GM23338 (cell line): ENCODE measurements at regions not wholly inside any gene's neighbourhood (a gene's known extent, or its start where the extent isn't known, plus 50 kb on each side); places are given as distances from the start of the nearest gene placed in this dataset.

Experiments used
- ATAC-seq: fragments of 200-7000 bp; cut with Tn5 transposase; 3 replicates; pipeline ENCODE4 v1.9.1; 2020
- DNase-seq: peaks from one replicate; pipeline ENCODE4 v3.0.0-alpha.2; 2015; ENCODE audit warnings: low spot score
- H2AFZ ChIP-seq: fragments of 200-600 bp; sonication (generic); 2 replicates; pipeline ENCODE4 v1.8.0; 2016; ENCODE audit warnings: antibody characterized with exemption, mild to moderate bottlenecking, moderate library complexity
- H3F3A ChIP-seq: fragments of 200-600 bp; sonication (generic); replicated peaks from 2 replicates; pipeline ENCODE4 v1.8.0; 2017; ENCODE audit warnings: antibody characterized with exemption, mixed run types, low read depth
- H3K27ac ChIP-seq: fragments of 200-600 bp; sonication (generic); 2 replicates; pipeline ENCODE4 v1.6.1; 2016; ENCODE audit warnings: low read depth
- H3K27me3 ChIP-seq: fragments of 200-600 bp; sonication (generic); 2 replicates; pipeline ENCODE4 v1.8.0; 2016; ENCODE audit warnings: mild to moderate bottlenecking, mixed run types, moderate library complexity; ENCODE audit not compliant: insufficient read depth
- H3K36me3 ChIP-seq: fragments of 200-600 bp; sonication (generic); 2 replicates; pipeline ENCODE4 v1.8.0; 2016; ENCODE audit warnings: mild to moderate bottlenecking; ENCODE audit not compliant: insufficient read depth
- H3K4me1 ChIP-seq: fragments of 200-600 bp; sonication (generic); 2 replicates; pipeline ENCODE4 v1.8.0; 2016; ENCODE audit warnings: mild to moderate bottlenecking, moderate library complexity; ENCODE audit not compliant: insufficient read depth
- H3K4me2 ChIP-seq: fragments of 200-600 bp; sonication (generic); 2 replicates; pipeline ENCODE4 v1.7.1; 2017; ENCODE audit warnings: mixed run types
- H3K4me3 ChIP-seq: fragments of 200-600 bp; sonication (generic); 2 replicates; pipeline ENCODE4 v1.6.1; 2016; ENCODE audit warnings: mixed run types
- H3K79me2 ChIP-seq: fragments of 200-600 bp; sonication (generic); replicated peaks from 2 replicates; pipeline ENCODE4 v1.8.0; 2017; ENCODE audit warnings: mild to moderate bottlenecking; ENCODE audit not compliant: insufficient read depth
- H3K9me2 ChIP-seq: fragments of 200-600 bp; sonication (generic); 2 replicates; pipeline ENCODE4 v1.8.0; 2017; ENCODE audit not compliant: insufficient read depth
- H4K20me1 ChIP-seq: fragments of 200-600 bp; sonication (generic); replicated peaks from 2 replicates; pipeline ENCODE4 v1.8.0; 2017; ENCODE audit warnings: mild to moderate bottlenecking; ENCODE audit not compliant: insufficient read depth
- H3K27ac Mint-ChIP-seq: 2 replicates; pipeline ENCODE4 v1.8.0; 2020; ENCODE audit warnings: inconsistent platforms, mild to moderate bottlenecking, moderate library complexity, mixed read lengths
- H3K27me3 Mint-ChIP-seq: 3 replicates; pipeline ENCODE4 v1.8.0; 2022; ENCODE audit warnings: low read depth, mild to moderate bottlenecking, moderate library complexity, mixed read lengths, inconsistent platforms; ENCODE audit not compliant: insufficient read depth, poor library complexity
- H3K36me3 Mint-ChIP-seq: 3 replicates; pipeline ENCODE4 v1.8.0; 2021; ENCODE audit warnings: low read depth, mild to moderate bottlenecking, inconsistent platforms, moderate library complexity, mixed read lengths
- H3K4me1 Mint-ChIP-seq: 3 replicates; pipeline ENCODE4 v1.8.0; 2020; ENCODE audit warnings: mild to moderate bottlenecking, inconsistent platforms, mixed read lengths
- H3K4me3 Mint-ChIP-seq: 3 replicates; pipeline ENCODE4 v1.8.0; 2021; ENCODE audit warnings: moderate library complexity, mild to moderate bottlenecking, inconsistent platforms, mixed read lengths
- H3K9me3 Mint-ChIP-seq: 3 replicates; pipeline ENCODE4 v1.8.0; 2020; ENCODE audit warnings: moderate library complexity, mild to moderate bottlenecking, inconsistent platforms, mixed read lengths
- CREB1 ChIP-seq: fragments of 250-450 bp; sonication (Bioruptor Pico); IDR thresholded peaks from 2 replicates; pipeline ENCODE4 v1.5.0; 2020; ENCODE audit warnings: low read depth, mild to moderate bottlenecking, moderate library complexity
- EZH2 ChIP-seq: fragments of 200-600 bp; sonication (generic); IDR thresholded peaks from one replicate; pipeline ENCODE4 v1.8.0; 2017; ENCODE audit warnings: antibody characterized with exemption, mild to moderate bottlenecking, low read depth; ENCODE audit not compliant: unreplicated experiment
- EZH2phosphoT487 ChIP-seq: fragments of 200-600 bp; sonication (generic); IDR thresholded peaks from one replicate; pipeline ENCODE4 v1.8.1; 2018; ENCODE audit warnings: antibody characterized with exemption; ENCODE audit not compliant: unreplicated experiment
- JUNB ChIP-seq: IDR thresholded peaks from one replicate; pipeline ENCODE4 v1.6.1; 2016; ENCODE audit warnings: antibody characterized with exemption; ENCODE audit not compliant: unreplicated experiment
- NANOG ChIP-seq: IDR thresholded peaks from 2 replicates; pipeline ENCODE4 v1.6.1; 2016; ENCODE audit warnings: antibody characterized with exemption, borderline replicate concordance
- POLR2AphosphoS5 ChIP-seq: IDR thresholded peaks from 2 replicates; pipeline ENCODE4 v1.6.1; 2016; ENCODE audit warnings: antibody characterized with exemption, low read depth
- STAT1 ChIP-seq: IDR thresholded peaks from one replicate; pipeline ENCODE4 v1.6.1; 2016; ENCODE audit warnings: antibody characterized with exemption; ENCODE audit not compliant: unreplicated experiment
- ZNF114 ChIP-seq: fragments of 250-450 bp; sonication (Bioruptor Pico); IDR thresholded peaks from 2 replicates; pipeline ENCODE4 v1.5.0; 2020; ENCODE audit warnings: mild to moderate bottlenecking, moderate library complexity
- ZNF331 ChIP-seq: fragments of 250-450 bp; sonication (Bioruptor Pico); IDR thresholded peaks from 2 replicates; pipeline ENCODE4 v1.5.0; 2020; ENCODE audit warnings: low read depth, mild to moderate bottlenecking, moderate library complexity
- TF ChIP-seq, protein P1 (sequence below): fragments of 250-450 bp; sonication (Bioruptor Pico); IDR thresholded peaks from 2 replicates; pipeline ENCODE4 v1.5.0; 2020; ENCODE audit warnings: mild to moderate bottlenecking, moderate library complexity
- TF ChIP-seq, protein P2 (sequence below): IDR thresholded peaks from 2 replicates; pipeline ENCODE4 v1.6.1; 2016; ENCODE audit warnings: antibody characterized with exemption
- TF ChIP-seq, protein P3 (sequence below): IDR thresholded peaks from one replicate; pipeline ENCODE4 v1.6.1; 2018; ENCODE audit warnings: antibody characterized with exemption; ENCODE audit not compliant: unreplicated experiment

DNA sequence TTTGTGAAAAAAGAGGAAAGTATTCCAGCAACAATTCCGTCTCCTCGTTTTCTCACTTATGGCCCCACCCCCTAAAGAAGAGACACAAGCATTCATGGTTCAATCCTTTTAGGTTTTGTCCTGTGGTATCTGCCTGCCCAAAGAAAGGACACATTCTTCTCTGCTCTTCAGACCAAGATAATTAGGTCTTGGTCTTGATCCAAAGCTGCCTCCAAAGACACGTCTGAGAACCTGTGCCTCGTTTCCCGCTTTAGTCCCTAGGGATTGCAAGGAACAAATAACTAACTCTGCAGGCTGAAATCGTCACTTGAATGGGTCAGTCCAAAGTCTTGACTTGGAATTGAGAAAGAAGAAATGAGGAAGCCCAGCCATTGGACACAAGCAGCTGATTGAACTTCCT is 202.7 kb upstream of the FAR2 start (continued):
- TF ChIP-seq, protein P1, sequence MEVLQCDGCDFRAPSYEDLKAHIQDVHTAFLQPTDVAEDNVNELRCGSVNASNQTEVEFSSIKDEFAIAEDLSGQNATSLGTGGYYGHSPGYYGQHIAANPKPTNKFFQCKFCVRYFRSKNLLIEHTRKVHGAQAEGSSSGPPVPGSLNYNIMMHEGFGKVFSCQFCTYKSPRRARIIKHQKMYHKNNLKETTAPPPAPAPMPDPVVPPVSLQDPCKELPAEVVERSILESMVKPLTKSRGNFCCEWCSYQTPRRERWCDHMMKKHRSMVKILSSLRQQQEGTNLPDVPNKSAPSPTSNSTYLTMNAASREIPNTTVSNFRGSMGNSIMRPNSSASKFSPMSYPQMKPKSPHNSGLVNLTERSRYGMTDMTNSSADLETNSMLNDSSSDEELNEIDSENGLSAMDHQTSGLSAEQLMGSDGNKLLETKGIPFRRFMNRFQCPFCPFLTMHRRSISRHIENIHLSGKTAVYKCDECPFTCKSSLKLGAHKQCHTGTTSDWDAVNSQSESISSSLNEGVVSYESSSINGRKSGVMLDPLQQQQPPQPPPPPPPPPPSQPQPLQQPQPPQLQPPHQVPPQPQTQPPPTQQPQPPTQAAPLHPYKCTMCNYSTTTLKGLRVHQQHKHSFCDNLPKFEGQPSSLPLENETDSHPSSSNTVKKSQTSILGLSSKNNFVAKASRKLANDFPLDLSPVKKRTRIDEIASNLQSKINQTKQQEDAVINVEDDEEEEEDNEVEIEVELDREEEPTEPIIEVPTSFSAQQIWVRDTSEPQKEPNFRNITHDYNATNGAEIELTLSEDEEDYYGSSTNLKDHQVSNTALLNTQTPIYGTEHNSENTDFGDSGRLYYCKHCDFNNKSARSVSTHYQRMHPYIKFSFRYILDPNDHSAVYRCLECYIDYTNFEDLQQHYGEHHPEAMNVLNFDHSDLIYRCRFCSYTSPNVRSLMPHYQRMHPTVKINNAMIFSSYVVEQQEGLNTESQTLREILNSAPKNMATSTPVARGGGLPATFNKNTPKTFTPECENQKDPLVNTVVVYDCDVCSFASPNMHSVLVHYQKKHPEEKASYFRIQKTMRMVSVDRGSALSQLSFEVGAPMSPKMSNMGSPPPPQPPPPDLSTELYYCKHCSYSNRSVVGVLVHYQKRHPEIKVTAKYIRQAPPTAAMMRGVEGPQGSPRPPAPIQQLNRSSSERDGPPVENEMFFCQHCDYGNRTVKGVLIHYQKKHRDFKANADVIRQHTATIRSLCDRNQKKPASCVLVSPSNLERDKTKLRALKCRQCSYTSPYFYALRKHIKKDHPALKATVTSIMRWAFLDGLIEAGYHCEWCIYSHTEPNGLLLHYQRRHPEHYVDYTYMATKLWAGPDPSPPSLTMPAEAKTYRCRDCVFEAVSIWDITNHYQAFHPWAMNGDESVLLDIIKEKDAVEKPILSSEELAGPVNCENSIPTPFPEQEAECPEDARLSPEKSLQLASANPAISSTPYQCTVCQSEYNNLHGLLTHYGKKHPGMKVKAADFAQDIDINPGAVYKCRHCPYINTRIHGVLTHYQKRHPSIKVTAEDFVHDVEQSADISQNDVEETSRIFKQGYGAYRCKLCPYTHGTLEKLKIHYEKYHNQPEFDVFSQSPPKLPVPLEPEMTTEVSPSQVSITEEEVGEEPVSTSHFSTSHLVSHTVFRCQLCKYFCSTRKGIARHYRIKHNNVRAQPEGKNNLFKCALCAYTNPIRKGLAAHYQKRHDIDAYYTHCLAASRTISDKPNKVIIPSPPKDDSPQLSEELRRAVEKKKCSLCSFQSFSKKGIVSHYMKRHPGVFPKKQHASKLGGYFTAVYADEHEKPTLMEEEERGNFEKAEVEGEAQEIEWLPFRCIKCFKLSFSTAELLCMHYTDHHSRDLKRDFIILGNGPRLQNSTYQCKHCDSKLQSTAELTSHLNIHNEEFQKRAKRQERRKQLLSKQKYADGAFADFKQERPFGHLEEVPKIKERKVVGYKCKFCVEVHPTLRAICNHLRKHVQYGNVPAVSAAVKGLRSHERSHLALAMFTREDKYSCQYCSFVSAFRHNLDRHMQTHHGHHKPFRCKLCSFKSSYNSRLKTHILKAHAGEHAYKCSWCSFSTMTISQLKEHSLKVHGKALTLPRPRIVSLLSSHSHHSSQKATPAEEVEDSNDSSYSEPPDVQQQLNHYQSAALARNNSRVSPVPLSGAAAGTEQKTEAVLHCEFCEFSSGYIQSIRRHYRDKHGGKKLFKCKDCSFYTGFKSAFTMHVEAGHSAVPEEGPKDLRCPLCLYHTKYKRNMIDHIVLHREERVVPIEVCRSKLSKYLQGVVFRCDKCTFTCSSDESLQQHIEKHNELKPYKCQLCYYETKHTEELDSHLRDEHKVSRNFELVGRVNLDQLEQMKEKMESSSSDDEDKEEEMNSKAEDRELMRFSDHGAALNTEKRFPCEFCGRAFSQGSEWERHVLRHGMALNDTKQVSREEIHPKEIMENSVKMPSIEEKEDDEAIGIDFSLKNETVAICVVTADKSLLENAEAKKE (CRISPR knock-in tag) = no peak
- no peak for TF ChIP-seq NANOG
- TF ChIP-seq ZNF114 (CRISPR knock-in tag) = no peak
- TF ChIP-seq JUNB = no peak
- TF ChIP-seq, protein P2, sequence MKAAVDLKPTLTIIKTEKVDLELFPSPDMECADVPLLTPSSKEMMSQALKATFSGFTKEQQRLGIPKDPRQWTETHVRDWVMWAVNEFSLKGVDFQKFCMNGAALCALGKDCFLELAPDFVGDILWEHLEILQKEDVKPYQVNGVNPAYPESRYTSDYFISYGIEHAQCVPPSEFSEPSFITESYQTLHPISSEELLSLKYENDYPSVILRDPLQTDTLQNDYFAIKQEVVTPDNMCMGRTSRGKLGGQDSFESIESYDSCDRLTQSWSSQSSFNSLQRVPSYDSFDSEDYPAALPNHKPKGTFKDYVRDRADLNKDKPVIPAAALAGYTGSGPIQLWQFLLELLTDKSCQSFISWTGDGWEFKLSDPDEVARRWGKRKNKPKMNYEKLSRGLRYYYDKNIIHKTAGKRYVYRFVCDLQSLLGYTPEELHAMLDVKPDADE = no peak

DNA sequence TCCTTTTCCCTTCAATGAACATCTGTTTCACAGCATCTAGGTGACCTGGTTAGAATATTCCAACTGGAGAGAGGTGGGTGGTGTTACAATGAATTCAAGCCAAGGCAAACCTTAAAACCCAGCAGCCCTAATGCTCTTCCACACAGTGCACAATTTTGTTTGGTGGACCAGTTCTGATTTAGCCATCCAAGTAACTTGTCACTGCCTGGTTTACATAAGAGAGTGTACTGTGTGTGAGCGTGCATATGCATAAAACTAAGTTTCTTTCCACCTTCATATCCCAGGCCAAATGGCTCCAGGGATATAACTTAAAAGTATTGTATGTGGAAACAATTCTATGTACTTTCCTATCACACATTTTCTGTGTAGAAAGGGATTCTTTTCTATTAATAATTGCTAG is 200.4 kb upstream of the FAR2 start:
- Histone ChIP-seq H2AFZ (no peak overlapping the region), H3K79me2 (no peaks in the 10 kb centered on the region), H3K27me3 (no peaks in the 10 kb centered on the region), H3K4me2 (no peak overlapping the region), H3K36me3 (no peaks in the 10 kb centered on the region), H4K20me1 (no peaks in the 10 kb centered on the region), H3K27ac (no peak overlapping the region), H3K9me2 (no peaks in the 10 kb centered on the region), H3K4me3 (no peak overlapping the region), H3K4me1 (peaks cover 3% of the 10 kb centered on the region; the same call in 1 of the 2 replicates), H3F3A (no peaks in the 10 kb centered on the region)
- Mint-ChIP-seq H3K36me3 (no peaks in the 10 kb centered on the region), H3K9me3 (no peaks in the 10 kb centered on the region), H3K27ac (no peak overlapping the region), H3K27me3 (no peaks in the 10 kb centered on the region), H3K4me1 (peaks cover 2% of the 10 kb centered on the region; the same call in 2 of the 3 replicates), H3K4me3 (no peak overlapping the region)
- DNase-seq (no peak), ATAC-seq (no peak)
- TF ChIP-seq, protein P3, sequence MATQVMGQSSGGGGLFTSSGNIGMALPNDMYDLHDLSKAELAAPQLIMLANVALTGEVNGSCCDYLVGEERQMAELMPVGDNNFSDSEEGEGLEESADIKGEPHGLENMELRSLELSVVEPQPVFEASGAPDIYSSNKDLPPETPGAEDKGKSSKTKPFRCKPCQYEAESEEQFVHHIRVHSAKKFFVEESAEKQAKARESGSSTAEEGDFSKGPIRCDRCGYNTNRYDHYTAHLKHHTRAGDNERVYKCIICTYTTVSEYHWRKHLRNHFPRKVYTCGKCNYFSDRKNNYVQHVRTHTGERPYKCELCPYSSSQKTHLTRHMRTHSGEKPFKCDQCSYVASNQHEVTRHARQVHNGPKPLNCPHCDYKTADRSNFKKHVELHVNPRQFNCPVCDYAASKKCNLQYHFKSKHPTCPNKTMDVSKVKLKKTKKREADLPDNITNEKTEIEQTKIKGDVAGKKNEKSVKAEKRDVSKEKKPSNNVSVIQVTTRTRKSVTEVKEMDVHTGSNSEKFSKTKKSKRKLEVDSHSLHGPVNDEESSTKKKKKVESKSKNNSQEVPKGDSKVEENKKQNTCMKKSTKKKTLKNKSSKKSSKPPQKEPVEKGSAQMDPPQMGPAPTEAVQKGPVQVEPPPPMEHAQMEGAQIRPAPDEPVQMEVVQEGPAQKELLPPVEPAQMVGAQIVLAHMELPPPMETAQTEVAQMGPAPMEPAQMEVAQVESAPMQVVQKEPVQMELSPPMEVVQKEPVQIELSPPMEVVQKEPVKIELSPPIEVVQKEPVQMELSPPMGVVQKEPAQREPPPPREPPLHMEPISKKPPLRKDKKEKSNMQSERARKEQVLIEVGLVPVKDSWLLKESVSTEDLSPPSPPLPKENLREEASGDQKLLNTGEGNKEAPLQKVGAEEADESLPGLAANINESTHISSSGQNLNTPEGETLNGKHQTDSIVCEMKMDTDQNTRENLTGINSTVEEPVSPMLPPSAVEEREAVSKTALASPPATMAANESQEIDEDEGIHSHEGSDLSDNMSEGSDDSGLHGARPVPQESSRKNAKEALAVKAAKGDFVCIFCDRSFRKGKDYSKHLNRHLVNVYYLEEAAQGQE = no peak
- TF ChIP-seq ZNF331 (CRISPR knock-in tag) (no peak), CREB1 (no peak), JUNB (no peak), EZH2phosphoT487 (no peak), STAT1 (no peak), POLR2AphosphoS5 (no peak), EZH2 (no peak), NANOG (no peak)
- TF ChIP-seq, protein P2 = no peak
